Uterus (tissue), 3 donors: ENCODE measurements at regions not wholly inside any gene's neighbourhood (a gene's known extent, or its start where the extent isn't known, plus 50 kb on each side); places are given as distances from the start of the nearest gene placed in this dataset.

Experiments used
- DNase-seq, 2 donors: peaks; one replicate each; pipeline ENCODE4 v3.0.0-alpha.2; 2019 to 2020
- H3K27ac ChIP-seq, 2 donors: fragments of 200-600 bp; sonication (generic); 1 replicate in 1 of 2; 2 replicates in 1 of 2; pipeline ENCODE4 v1.5.1; 2016 to 2018
- H3K27me3 ChIP-seq, 2 donors: fragments of 200-600 bp; sonication (generic); one replicate each; pipeline ENCODE4 v1.5.1; 2018 to 2019; ENCODE audit warnings: control low read depth in 1 of 2
- H3K36me3 ChIP-seq, 2 donors: fragments of 200-600 bp; sonication (generic); one replicate each; pipeline ENCODE4 v1.5.1; 2019; ENCODE audit warnings: control low read depth in 1 of 2
- H3K4me1 ChIP-seq, 2 donors: fragments of 200-600 bp; sonication (generic); one replicate each; pipeline ENCODE4 v1.5.1; 2018 to 2019; ENCODE audit warnings: control low read depth in 1 of 2
- H3K4me3 ChIP-seq, 2 donors: fragments of 200-600 bp; sonication (generic); 1 replicate in 1 of 2; 2 replicates in 1 of 2; pipeline ENCODE4 v1.5.1; 2018 to 2019; ENCODE audit warnings: mild to moderate bottlenecking in 1 of 2
- H3K9me3 ChIP-seq, 2 donors: fragments of 200-600 bp; sonication (generic); one replicate each; pipeline ENCODE4 v1.5.1; 2019; ENCODE audit warnings: control low read depth in 1 of 2
- CTCF ChIP-seq, 4 experiments: fragments of 200-600 bp in 2 of 4; fragments of 450-650 bp in 2 of 4; sonication (generic) in 2 of 4; IDR thresholded peaks; one replicate each; pipeline ENCODE4 v1.5.1; 2016 to 2019; ENCODE audit warnings: antibody characterized with exemption in 4 of 4, mild to moderate bottlenecking in 2 of 4, moderate library complexity in 1 of 4
- POLR2A ChIP-seq, 2 donors: fragments of 450-650 bp; IDR thresholded peaks; one replicate each; pipeline ENCODE4 v1.6.1; 2016; ENCODE audit warnings: antibody characterized with exemption in 2 of 2, mild to moderate bottlenecking in 1 of 2, moderate library complexity in 1 of 2
- intact Hi-C: fragments of 100-400 bp; cut with DNase I; formaldehyde crosslinking; loops from one replicate; pipeline ENCODE4 v1.15.1; 2023; ENCODE audit warnings: low total_unique reads
- donor health status: DM: yes; HTN: yes; CAD: no.

DNA sequence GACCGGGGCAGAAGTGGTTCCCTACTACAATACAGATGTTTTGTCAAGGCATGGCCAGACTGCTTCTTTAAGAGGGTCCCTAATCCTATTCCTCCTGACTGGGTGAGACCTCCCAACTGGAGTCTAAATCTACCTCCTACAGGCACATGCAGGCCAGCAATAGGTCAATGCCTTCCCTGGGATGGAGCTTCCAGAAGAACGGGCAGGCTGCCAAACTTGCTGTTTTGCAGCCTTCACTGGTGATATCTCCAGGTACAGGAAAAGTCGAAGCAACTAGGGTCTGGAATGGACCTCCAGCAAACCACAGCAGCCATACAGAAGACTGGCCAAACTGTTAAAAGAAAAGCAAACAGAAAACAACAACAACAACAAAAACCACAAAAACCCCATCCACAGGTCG is 678.4 kb upstream of the DIAPH2 start:
- TF ChIP-seq CTCF (IDR thresholded peaks at IDR 0.05) (no peak), POLR2A (IDR thresholded peaks at IDR 0.05) (no peak)
- Histone ChIP-seq H3K4me1 (no peaks in the 10 kb centered on the region), H3K36me3 (no peaks in the 10 kb centered on the region), H3K27me3 (no peaks in the 10 kb centered on the region), H3K9me3 (no peaks in the 10 kb centered on the region), H3K27ac (no peak overlapping the region), H3K4me3 (no peak overlapping the region)
- no peak for DNase-seq
- intact Hi-C loops, result no loop called here

GRCh38 chrX:96027407-96027806 is 657.2 kb upstream of the DIAPH2 start:
- no peaks in the 10 kb centered on the region for H3K27me3 ChIP-seq
- no peaks in the 10 kb centered on the region for H3K9me3 ChIP-seq
- no peak overlapping the region for H3K4me3 ChIP-seq
- TF ChIP-seq CTCF (IDR thresholded peaks at IDR 0.05), result no peak
- no peak for TF ChIP-seq POLR2A (IDR thresholded peaks at IDR 0.05)
- intact Hi-C loops, result no loop called here
- DNase-seq, result no peak
- H3K27ac ChIP-seq, result no peak overlapping the region
- no peaks in the 10 kb centered on the region for H3K36me3 ChIP-seq
- no peaks in the 10 kb centered on the region for H3K4me1 ChIP-seq

DNA sequence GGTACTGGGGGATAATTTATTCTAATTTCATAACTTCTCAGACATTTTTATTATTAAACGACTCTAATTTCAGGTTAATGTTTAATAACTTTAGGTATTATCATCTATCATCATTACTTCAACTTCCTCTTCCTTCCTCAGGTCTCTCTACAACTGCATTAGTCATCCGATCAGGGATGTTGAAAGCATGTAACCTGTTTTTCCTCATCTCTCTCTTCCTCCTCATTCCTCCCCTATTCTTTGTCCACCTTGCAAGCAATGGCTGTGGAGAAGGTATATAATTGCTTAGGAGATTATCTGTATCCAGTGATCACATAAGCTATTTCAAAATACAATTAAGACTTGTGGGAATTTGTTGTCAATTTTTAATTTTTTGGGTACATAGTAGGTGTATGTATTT is 632.6 kb upstream of the DIAPH2 start:
- TF ChIP-seq CTCF (IDR thresholded peaks at IDR 0.05) (no peak), POLR2A (IDR thresholded peaks at IDR 0.05) (no peak)

DNA sequence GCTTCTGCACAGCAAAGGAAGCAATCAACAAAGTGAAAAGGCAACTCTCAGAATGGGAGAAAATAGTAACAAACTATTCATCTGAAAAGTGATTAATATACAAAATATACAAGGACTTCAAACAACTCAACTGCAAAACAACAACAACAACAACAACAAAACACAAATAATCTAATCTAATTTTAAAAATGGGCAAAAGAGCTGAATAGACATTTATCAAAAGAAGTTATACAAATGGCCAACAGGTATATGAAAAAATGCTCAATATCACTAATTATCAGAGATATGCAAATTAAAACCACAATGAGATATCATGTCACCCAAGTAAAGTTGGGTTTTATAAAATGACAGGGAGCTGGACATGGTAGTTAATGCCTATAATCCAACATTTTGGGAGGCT is 602.8 kb upstream of the DIAPH2 start:
- H3K9me3 ChIP-seq, result no peaks in the 10 kb centered on the region
- H3K4me3 ChIP-seq, result no peak overlapping the region
- no peak for TF ChIP-seq POLR2A (IDR thresholded peaks at IDR 0.05)
- TF ChIP-seq CTCF (IDR thresholded peaks at IDR 0.05), result no peak
- H3K4me1 ChIP-seq, result no peaks in the 10 kb centered on the region
- intact Hi-C loops, result no loop called here
- H3K36me3 ChIP-seq, result no peaks in the 10 kb centered on the region
- no peak overlapping the region for H3K27ac ChIP-seq
- no peaks in the 10 kb centered on the region for H3K27me3 ChIP-seq
- DNase-seq, result no peak

More for the DNA sequence above, 632.6 kb upstream of the DIAPH2 start:
- no peak for DNase-seq
- Histone ChIP-seq H3K4me1 (no peaks in the 10 kb centered on the region), H3K27me3 (peaks cover 0 to 3% of the 10 kb centered on the region in 2 donors), H3K4me3 (no peak overlapping the region), H3K9me3 (no peaks in the 10 kb centered on the region), H3K27ac (no peak overlapping the region), H3K36me3 (no peaks in the 10 kb centered on the region)
- intact Hi-C loops, result no loop called here

GRCh38 chrX:96094616-96095015 is 590.0 kb upstream of the DIAPH2 start:
- Histone ChIP-seq H3K27ac (no peak overlapping the region), H3K4me1 (no peaks in the 10 kb centered on the region), H3K36me3 (no peaks in the 10 kb centered on the region), H3K27me3 (peaks cover 0 to 6% of the 10 kb centered on the region in 2 donors), H3K4me3 (no peak overlapping the region), H3K9me3 (no peaks in the 10 kb centered on the region)
- TF ChIP-seq CTCF (IDR thresholded peaks at IDR 0.05), result no peak
- no peak for TF ChIP-seq POLR2A (IDR thresholded peaks at IDR 0.05)
- no peak for DNase-seq
- intact Hi-C loops, result no loop called here
